Hematopoietic multipotent progenitor cell treated with erythropoietin and hydrocortisone succinate and interleukin-3 and kit ligand, for 17 days (in vitro differentiated cells): ENCODE measurements at regions not wholly inside any gene's neighbourhood (a gene's known extent, or its start where the extent isn't known, plus 50 kb on each side); places are given as distances from the start of the nearest gene placed in this dataset.

ENCODE experiments used
- DNase-seq: peaks from one replicate; pipeline ENCODE4 v3.0.0-alpha.2; 2015; ENCODE audit warnings: low spot score

DNA sequence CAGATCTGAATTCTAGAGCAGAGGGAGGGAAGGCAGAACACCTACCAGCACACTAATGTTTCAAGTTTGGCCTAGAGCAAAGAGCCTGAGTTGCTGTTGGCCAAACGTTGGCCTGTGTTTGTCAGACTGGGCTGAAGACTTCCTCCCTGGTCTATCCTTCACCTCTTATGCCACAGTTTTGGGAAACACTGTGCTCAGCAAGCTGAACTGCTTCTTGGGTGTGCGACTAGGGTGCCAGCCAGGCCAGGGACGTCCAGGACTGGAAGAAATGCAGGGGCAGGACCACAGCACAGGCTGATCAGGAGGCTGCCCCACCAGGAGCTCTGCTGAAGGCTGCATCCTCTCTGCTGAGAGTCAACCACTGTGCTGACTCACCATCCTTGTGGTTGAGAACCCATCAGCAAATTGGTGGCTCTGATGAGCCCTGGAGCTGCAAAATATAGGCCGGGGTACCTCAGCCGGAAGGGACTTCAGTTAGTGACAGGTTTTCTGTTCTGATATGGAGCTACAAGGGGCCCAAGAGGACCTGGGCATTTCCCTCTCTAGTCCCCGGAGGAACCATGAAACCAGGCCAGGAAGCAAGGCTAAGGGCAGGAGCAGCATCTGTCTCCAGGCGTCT is 131.6 kb upstream of the RASGRP1 start:
- DNase-seq = no peak

DNA sequence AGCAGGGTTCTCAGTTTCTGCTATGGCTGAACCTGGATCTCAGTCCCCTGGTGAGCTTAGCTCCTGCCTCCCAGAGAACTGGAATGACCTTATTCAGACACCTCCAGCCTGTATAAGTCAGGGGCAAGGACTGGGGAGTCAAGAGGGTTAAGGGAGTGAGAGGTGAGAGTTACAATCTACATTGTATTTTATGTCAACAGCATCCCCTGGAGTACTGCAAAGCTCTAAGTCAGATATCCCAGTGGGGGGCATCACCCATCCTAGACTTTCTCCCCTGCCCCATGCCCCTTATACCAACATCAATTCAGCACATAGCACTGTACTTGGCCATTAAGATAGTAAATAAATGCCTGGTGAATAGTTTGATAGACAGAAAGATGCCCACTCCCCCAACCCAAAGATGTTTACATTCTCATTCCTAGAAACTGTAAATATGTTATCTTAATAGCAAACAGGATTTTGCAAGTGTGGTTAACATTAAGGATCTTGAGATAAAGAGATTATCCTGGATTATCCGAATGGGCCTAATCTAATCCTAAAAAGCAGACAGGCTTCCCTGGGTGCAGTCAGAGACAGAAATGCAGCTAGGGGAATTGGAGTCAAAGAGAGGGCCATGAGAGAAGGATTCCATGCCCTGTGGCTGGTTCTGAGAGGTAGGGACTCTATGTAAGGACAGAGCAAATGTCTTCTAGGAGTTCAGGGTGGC is 132.3 kb upstream of the RASGRP1 start:
- no peak for DNase-seq

DNA sequence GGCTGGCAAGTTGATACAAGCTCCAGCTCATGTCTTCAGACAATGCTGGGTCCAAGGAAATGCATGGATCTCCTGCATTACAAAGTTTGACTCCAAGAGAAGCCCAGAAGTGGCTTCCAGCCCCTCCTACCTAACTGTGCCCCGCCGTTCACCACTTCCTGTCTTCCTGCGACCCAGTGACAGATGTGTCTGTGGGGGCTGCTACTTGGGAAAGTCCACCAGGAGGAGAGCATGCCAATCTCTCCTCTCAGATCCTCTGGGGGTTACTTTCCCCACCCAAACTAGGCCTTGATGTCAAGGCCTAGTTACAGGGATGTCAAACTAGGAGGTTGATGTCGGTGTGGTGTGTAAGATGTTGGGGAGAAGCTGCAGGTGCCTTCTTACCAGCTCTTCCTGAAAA is 133.6 kb upstream of the RASGRP1 start:
- no peak for DNase-seq

DNA sequence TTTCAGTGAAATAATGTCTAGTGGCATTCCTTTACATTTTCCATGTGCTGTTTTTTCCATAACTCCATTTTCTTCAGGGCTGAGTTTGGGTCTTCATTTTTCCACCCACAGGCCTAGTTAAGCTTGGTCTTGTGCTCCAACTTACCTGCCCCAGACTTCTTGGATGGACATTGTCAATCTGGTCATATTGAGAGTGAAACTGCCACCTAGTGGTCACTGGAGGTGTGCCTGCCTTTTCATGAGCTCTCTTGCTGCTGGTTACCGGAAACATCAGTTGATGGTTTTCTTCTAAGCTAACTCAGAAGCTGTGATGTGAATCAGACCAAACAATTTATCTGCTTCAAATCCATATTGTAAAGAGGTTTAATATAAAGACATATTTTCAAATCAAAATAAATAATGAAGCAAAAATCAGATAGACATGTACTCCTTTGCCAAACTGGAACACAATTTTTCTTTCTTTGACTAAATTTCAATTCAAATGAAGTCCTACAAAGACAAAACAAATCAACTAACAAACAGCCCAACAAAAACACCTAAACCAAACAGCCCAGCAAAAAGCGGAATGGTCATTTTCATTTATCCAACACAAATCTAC is 135.1 kb upstream of the RASGRP1 start:
- DNase-seq = peak; percentile 43

DNA sequence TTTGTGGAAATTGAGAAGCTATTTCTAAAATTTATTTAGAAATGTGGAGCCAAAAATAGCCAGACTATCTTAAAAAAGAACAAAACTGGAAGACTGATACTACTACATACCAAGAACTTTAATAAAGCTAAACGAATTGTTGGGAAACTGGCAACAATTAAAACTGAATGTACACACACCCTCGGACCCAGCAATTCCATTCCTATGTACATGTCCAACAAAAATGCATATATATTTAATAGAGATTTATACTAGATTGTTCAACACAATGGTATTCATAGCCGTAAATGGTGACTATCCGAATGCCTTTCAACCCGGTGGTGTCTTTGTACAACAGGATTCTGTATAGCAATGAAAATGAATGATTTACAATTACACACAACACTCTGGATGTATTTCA is 136.5 kb upstream of the RASGRP1 start:
- DNase-seq = no peak

DNA sequence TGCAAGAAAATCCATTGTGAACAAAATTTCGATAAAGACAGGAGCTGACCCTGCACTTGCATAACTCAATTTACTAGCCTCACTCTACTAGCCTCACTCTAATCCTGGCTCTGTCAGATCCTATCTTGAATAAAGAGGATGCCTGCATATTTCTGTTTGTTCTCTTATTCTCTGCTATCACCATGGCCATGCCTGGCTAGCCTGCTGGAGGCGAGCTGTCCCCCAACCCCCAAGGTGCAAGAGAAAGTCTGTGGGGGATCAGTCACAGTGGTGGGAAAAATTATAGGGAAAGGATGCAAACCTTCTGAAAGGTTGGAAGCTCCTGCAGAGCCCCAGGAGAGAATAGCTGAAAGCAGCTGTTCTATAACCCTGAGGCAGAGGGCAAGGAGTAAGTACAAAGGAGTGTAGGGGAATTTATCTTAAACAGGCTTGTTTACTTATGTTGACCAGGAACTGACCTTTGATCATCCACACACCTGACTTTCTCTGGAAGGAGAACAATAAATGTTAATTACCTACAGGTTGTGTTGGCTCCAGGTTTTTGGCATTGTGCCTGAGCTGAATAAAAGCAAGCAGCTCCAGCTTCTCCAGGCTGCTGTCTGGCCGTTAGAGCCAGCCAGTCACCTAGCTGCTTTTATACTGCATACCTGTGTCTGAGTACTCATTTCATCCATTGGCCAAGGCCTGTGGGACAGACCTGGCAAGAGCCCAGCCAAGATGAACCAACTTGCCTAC is 137.7 kb upstream of the RASGRP1 start:
- DNase-seq = no peak

DNA sequence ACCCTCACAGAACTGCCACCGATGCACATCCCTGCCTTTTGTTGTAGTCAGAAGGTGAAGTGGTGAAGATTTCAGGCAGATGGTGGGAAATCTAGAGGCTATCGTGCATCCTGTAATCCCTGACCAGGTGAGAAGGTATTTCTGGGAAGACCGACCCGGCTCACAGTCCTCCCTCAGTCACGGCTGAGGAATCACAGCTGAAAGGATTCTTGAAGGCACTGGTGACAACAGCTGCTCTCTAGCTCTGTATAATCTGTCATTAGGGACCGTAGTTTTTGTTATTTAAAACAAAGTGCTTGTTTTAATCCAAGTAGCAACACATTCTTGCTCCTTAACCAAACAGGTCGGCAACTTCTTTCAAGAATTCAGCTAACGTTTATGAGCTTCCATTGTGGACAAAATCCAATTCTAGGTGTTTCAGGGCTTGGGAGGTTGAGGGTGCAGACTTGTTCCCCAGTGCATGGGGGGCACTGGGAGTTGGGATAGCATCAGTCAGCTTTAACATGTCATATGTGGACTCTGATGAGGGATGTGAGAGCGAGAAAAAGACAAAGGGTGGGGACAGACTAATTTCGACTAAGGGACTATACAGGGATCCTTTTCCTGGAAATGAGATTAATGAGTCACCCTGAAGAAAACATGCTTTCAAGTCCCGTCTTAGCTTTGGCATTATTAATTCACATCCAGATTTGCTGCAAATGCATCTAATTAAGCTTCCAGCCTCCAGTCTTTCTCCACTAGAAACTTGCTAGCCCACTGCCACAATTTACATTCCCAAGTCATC is 141.0 kb upstream of the RASGRP1 start:
- no peak for DNase-seq

DNA sequence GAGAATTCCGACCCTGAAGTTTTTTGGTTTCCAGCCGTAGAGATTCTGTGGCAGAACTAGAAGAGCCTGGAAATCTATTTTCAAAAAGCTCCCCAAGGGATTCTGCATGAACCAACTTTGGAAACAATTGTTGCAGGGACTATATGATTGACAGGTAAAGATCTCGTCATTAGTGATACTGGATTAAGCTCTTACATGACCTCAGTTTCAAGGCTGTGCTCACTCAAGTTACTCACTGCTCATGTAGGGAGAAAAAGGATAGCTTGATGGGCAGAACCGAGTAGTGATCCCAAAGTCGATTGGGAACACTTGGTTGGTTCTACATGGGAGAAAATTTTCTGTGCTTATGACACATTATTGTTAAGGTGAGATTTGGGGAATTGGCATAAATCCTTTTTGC is 142.3 kb upstream of the RASGRP1 start:
- DNase-seq = no peak

DNA sequence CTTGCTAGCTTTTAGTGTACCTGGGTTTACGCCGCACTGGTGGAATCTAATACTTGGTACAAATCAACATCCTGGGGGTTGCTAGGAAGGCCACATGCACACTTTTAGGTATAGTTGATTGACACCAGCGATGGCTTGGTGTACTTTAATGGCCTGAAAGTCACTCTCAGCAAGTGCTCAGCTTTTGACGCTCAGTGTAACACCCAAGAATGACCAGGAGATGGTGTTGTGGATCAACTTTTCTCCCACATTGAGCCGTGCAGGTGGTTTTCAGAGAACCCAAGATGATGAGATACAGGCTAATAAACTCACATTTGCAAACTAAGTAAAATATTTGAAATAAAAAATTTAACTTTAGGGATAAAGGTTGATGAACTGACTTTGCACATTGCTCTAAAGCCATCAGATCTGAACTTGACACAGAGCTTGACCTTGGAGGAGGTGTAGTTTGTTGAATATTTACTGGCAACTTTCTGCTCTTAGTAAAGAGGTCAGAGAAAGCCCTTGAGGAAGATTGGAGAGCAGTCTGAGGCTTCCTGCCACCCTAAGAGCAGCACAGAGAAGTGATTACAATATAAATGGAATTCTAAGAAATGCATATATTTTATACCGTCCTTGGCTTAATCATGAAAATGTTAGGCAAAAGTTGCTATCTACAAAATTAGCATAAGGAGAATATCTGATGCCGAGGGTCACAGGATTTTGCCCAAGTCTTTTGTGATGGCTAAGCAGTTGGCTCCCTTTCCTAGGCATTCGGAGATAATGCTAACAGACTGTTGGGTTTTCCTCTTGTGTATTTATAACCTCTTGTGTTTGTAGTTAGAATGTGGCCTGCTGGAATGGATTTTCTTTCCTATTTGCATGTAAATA is 143.4 kb upstream of the RASGRP1 start:
- no peak for DNase-seq

DNA sequence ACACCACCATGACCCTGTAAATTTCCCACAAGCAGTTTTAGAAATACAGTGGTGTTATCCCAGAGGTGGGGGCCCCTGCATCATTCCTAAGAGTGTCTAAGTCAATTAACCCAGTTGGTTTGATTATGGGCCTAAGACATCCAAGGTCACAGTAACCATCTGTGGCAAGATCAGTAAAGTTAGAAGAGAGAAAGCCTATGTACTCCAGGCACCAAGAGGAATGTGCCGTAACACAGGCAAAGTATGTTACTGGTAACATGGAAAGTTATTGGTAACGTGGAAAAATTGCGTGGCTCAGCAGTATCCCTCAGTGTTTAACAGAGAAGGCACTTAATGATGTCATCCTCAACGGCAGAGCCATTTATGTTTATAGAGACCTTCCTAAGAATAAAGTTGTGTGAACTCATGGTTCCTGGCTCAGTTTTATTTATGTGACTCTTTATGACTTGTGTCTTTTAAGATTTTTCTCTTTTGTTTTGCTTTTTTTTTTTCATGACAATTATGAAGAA is 144.1 kb upstream of the RASGRP1 start:
- DNase-seq = no peak

DNA sequence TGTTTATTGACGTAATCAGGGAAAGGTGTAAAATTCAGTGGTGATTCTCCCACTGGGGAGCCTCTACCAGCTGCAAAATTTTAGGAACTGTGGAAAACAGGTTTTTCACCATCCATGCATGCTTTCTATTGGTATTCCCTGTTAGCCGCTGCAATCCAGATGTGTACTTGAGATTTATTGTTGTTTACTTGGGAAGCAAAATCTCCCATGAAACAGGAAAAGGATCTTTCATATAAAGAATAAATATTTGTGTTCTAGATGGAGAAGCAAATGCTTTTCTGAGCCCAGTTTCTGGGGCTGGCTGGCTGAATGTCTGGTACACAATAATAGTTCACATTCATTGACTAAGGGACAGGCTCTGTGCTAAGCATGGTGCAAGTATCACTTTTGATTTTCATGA is 144.6 kb upstream of the RASGRP1 start:
- DNase-seq = no peak

DNA sequence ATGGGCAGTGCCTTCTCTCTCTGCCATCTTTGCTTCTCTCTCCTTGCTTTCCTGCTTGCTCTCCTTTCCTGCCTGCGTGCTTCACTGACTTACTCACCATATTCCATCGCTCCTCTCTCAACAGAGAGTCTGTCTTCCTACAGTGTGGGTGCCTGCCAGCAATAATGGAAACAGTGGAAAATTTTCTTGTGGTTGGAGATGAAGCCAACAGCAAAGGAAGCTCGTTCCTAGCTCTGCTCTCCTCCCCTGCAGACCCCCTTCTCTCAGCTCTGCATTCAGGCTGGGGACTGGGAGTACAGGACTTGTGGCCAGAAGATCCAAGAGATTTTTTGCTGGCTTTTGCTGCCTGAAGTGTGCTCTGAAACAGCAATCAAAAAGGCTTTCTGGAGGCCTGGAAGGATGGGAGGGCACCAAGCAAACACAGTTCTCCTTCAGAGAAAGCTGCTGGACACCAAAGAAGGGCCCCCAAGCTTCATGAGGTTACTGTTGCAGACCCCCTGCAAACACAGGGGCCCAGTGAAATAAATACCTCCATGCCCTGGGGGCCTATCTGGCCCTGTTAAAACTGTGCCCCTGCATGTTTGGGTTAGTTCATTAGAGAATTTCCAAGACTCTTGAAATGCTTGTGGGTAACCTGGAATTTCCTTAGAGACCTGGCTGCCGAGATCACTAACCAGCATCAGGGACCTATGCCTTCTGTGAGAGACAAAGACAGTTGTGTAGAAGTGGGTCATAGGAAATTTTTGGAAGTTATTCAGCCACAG is 149.9 kb upstream of the RASGRP1 start:
- DNase-seq = no peak

DNA sequence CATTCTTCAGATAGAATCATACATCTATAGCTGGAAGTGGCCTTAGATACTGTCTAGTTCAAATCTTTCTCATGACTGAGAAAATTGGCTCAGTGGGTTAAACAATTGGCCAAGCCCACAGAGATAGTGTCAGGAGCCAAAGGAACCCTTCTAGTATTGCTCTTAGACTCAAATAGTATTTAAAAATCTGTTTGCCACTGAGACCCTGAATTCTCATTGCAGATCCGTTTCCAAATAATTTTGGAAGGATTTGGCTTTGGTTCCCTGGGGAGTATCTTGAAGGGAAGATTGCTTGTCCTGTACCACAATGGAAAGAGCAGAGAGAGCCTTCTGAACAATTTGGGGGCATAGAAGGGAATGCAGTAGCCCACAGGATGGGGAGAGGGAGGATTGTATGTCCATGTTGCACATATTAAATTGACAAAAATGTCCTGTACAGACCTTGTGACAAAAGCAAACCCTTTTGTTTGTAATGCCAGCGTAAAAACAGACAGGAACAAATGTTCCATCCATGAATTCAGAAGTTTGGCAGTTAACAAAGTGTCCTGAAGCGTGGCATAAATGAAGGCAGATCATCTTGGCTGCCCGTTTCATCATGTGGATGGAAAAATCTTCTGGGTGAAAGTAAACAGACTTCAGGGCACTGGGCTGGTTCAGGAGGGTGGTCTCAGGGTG is 156.4 kb upstream of the RASGRP1 start:
- DNase-seq = no peak

DNA sequence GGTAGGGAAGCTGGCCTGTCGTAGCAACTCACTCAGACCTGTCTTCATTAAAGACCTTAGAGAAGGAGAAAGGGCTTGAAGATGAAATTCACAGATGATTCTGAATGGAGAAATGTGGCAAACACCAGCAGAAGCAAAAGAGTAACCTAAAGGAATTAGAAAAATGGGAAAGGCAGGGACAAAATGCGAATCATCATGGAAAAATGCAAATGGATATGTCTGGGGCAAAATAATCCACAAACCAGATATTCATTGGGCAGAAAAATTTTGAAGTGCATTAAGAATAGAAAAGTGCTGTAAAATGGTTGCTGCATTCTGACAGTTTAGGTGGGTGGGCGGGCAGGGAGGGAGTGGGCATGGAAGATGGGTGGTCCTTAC is 156.9 kb upstream of the RASGRP1 start:
- no peak for DNase-seq

DNA sequence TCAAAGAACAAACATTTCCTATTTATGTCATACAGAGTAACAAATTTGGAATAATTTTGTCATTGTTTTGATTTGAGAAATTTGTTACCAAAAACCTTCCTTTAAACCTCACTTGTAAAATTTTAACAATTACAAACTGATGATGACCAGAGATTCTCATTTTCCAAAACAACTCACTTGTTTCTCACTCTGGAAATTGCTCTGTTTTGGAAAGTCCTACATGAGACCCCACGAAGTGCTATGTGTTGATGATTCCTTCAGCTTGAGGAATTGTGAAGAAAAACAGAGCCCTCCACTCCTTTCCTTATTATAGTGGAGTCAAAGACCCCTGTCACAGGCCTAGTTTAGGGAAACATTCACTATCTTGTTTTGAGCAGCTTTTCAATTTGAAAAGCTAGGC is 157.6 kb upstream of the RASGRP1 start:
- DNase-seq = no peak

DNA sequence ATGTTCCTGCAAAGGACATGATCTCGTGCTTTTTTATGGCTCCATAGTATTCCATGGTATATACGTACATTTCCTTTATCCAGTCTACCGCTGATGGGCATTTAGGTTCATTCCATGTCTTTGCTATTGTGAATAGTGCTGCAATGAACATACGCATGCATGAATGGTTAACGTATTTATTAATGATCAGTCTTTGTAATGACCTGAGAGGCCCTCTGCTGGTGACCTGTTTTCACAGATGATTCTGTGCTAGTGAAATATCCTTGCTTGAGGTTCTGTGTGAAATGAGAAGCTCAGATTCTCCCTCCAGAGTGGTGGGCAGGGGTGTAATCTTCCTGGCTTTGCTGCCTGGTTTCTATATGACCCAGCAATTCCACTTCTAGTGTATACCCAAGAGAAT is 160.2 kb upstream of the RASGRP1 start:
- DNase-seq = no peak

DNA sequence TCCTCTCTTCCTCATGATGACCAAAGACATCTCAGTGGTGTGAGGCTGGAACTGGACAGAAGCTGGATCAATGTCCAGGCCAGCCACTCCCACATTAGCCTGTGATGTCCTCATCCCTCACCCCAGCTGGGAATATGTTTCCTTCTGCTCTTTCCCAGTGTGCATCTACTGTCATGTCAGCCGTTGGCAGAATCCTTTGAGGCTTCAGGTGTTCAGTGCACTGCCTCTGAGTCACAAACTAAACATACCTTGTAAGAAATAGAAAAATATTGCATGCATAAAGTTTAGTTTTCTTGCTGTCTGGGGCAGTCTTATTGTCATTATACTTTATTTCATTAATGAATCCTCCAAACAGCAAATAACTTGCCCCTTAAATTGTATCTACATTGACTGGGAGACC is 161.6 kb upstream of the RASGRP1 start:
- no peak for DNase-seq

DNA sequence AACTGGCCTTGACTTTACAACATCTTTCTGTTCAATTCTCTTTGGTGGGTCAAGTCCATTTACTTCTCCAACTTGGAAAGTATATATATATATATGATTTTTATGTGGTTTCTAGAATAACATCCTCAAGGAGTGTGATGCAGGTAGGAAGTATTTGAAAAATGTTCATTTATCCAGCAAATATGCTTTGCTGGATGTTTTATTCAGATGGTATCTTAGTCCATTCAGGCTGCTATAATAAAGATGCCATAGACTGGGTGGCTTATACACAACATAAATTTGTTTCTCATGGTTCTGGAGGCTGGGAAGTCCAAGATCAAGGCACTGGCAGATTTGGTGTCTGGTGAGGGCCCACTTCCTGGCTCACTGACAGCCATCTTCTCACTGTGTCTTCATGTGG is 168.7 kb upstream of the RASGRP1 start:
- DNase-seq = no peak

DNA sequence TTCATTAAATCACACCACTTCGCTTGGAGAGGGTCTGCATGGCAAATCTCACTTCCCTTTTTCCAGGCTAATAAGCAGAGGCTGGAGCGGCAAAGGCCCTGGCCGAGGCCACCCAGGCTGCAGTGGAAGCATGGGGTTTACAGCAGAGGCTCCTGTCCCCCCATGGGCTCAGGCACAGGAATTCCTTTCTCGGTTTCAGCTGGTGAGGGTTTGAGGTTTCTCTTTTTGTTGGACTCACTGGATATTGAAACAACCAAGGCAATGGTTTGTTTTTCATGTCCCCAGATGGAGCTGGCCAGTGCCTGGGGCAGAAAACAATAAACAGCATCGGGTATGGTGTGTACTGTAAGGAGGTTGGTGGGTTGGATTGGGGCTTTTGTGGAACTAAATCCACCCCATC is 175.6 kb upstream of the RASGRP1 start:
- no peak for DNase-seq

DNA sequence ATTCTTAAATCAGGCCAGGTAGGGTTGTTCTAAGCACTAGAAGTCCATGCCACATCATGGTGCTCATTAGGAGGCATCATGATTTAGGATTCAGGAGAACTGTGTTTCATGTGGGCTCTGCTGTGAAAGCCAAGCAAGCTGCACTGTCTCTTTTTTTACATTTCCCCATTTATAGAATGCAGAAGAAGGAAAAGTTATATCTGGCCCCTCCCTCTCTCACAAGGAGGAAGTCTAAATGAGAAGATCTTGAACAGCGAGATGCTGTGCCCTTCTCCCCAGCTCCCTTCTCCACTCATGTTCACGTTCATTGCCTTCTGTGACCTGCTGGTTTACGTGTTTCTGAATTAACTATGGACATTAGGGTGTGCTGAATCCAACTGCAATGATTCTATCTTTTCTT is 178.5 kb upstream of the RASGRP1 start:
- no peak for DNase-seq
